ENCODE measurements at regions not wholly inside any gene's neighbourhood (a gene's known extent, or its start where the extent isn't known, plus 50 kb on each side); places are given as distances from the start of the nearest gene placed in this dataset.
"Not testable (repeated sequence)": the region's sequence is repeated elsewhere in the genome, so short reads cannot be mapped to it uniquely, and the experiment has no call there.

GRCh38 chr1:149276496-149276895 lies 173.1 kb upstream of the NBPF9 start:
- H4K91ac ChIP-seq (replicated peaks; ENCODE audit: insufficient read length, low read length); H3K36me3 ChIP-seq (ENCODE audit: control insufficient read depth in 2 of 4, insufficient read depth in 4 of 4, low read length in 3 of 4); H2AFZ ChIP-seq (ENCODE audit: low read length); H3K79me1 ChIP-seq (ENCODE audit: low read depth, low read length); H3K56ac ChIP-seq (replicated peaks; ENCODE audit: insufficient read length, low read depth, low read length); H3K18ac ChIP-seq (ENCODE audit: extremely low read depth, low read length); H3K14ac ChIP-seq (ENCODE audit: insufficient read length); H4K20me1 ChIP-seq (replicated peaks in 1 of 2; ENCODE audit: control insufficient read depth in 1 of 2, insufficient read depth in 2 of 2, low read length in 2 of 2); H2BK12ac ChIP-seq (ENCODE audit: low read depth, low read length); H2BK120ac ChIP-seq (replicated peaks; ENCODE audit: low read depth, low read length); H2BK15ac ChIP-seq (ENCODE audit: low read length); CTCF ChIA-PET (ENCODE audit: partially characterized antibody); H3K79me2 ChIP-seq (ENCODE audit: control insufficient read depth in 1 of 2, insufficient read depth in 2 of 2, low read length in 2 of 2); H3K23me2 ChIP-seq (ENCODE audit: low read depth, low read length); POLR2A ChIA-PET (ENCODE audit: partially characterized antibody); FAIRE-seq; H3K9ac ChIP-seq (replicated peaks in 1 of 4; ENCODE audit: extremely low read depth in 1 of 4, low read depth in 3 of 4, low read length in 3 of 4); H2BK20ac ChIP-seq (ENCODE audit: low read length); H3K27me3 ChIP-seq (replicated peaks in 1 of 4; ENCODE audit: control insufficient read depth in 3 of 4, extremely low read depth in 1 of 4, insufficient read depth in 3 of 4, low read length in 3 of 4); H4K8ac ChIP-seq (ENCODE audit: extremely low read depth, insufficient read depth, low read length); H3K4me3 ChIP-seq (ENCODE audit: extremely low read depth in 1 of 4, insufficient read depth in 2 of 4, low read depth in 3 of 4, low read length in 4 of 4); H3K23ac ChIP-seq (ENCODE audit: insufficient read length); DNase-seq (ENCODE audit: low read depth in 1 of 2, low spot score in 2 of 2); H3K4me1 ChIP-seq (replicated peaks in 1 of 4; ENCODE audit: control insufficient read depth in 3 of 4, insufficient read depth in 4 of 4, low read length in 3 of 4); H3K9me3 ChIP-seq (ENCODE audit: insufficient read depth in 2 of 2, low read depth in 1 of 2, low read length in 1 of 2); H3K27ac ChIP-seq (ENCODE audit: low read depth, low read length); H4K5ac ChIP-seq (ENCODE audit: insufficient read length, low read depth, low read length); H2AK5ac ChIP-seq (ENCODE audit: low read depth, low read length); H3K4ac ChIP-seq (replicated peaks; ENCODE audit: insufficient read length, low read depth, low read length); H2BK5ac ChIP-seq (ENCODE audit: low read depth, low read length); H3K4me2 ChIP-seq (ENCODE audit: insufficient read depth in 1 of 2, low read depth in 2 of 2, low read length in 2 of 2): not testable (repeated sequence)
- no CpG with 5 or more reads among the region's 5 CpGs for WGBS, 2 experiments (ENCODE audit: extremely low coverage in 1 of 2, insufficient coverage in 1 of 2, insufficient read length in 1 of 2, insufficient replicate concordance in 2 of 2, low coverage in 1 of 2, low lambda C conversion rate in 2 of 2, missing lambda C conversion rate in 1 of 2)

GRCh38 chr1:149278156-149278555 lies 174.8 kb upstream of the NBPF9 start:
- H3K14ac ChIP-seq (ENCODE audit: insufficient read length); DNase-seq (ENCODE audit: low read depth in 1 of 2, low spot score in 2 of 2); H3K23ac ChIP-seq (ENCODE audit: insufficient read length); H3K4me3 ChIP-seq (ENCODE audit: extremely low read depth in 1 of 4, insufficient read depth in 2 of 4, low read depth in 3 of 4, low read length in 4 of 4); H3K9ac ChIP-seq (replicated peaks in 1 of 4; ENCODE audit: extremely low read depth in 1 of 4, low read depth in 3 of 4, low read length in 3 of 4); H3K27me3 ChIP-seq (replicated peaks in 1 of 4; ENCODE audit: control insufficient read depth in 3 of 4, extremely low read depth in 1 of 4, insufficient read depth in 3 of 4, low read length in 3 of 4); H2AK5ac ChIP-seq (ENCODE audit: low read depth, low read length); FAIRE-seq; POLR2A ChIA-PET (ENCODE audit: partially characterized antibody); H2BK120ac ChIP-seq (replicated peaks; ENCODE audit: low read depth, low read length); H4K91ac ChIP-seq (replicated peaks; ENCODE audit: insufficient read length, low read length); CTCF ChIA-PET (ENCODE audit: partially characterized antibody); H2BK20ac ChIP-seq (ENCODE audit: low read length); H3K4me2 ChIP-seq (ENCODE audit: insufficient read depth in 1 of 2, low read depth in 2 of 2, low read length in 2 of 2); H2BK12ac ChIP-seq (ENCODE audit: low read depth, low read length); H3K27ac ChIP-seq (ENCODE audit: low read depth, low read length); H3K23me2 ChIP-seq (ENCODE audit: low read depth, low read length); H3K4me1 ChIP-seq (replicated peaks in 1 of 4; ENCODE audit: control insufficient read depth in 3 of 4, insufficient read depth in 4 of 4, low read length in 3 of 4); H4K20me1 ChIP-seq (replicated peaks in 1 of 2; ENCODE audit: control insufficient read depth in 1 of 2, insufficient read depth in 2 of 2, low read length in 2 of 2); H4K5ac ChIP-seq (ENCODE audit: insufficient read length, low read depth, low read length); H2BK5ac ChIP-seq (ENCODE audit: low read depth, low read length); H3K79me1 ChIP-seq (ENCODE audit: low read depth, low read length); H2AFZ ChIP-seq (ENCODE audit: low read length); H3K56ac ChIP-seq (replicated peaks; ENCODE audit: insufficient read length, low read depth, low read length); H3K79me2 ChIP-seq (ENCODE audit: control insufficient read depth in 1 of 2, insufficient read depth in 2 of 2, low read length in 2 of 2); H3K9me3 ChIP-seq (ENCODE audit: insufficient read depth in 2 of 2, low read depth in 1 of 2, low read length in 1 of 2); H3K36me3 ChIP-seq (ENCODE audit: control insufficient read depth in 2 of 4, insufficient read depth in 4 of 4, low read length in 3 of 4); H3K18ac ChIP-seq (ENCODE audit: extremely low read depth, low read length); H3K4ac ChIP-seq (replicated peaks; ENCODE audit: insufficient read length, low read depth, low read length); H2BK15ac ChIP-seq (ENCODE audit: low read length); H4K8ac ChIP-seq (ENCODE audit: extremely low read depth, insufficient read depth, low read length): not testable (repeated sequence)
- no CpG with 5 or more reads among the region's 2 CpGs for WGBS, 2 experiments (ENCODE audit: extremely low coverage in 1 of 2, insufficient coverage in 1 of 2, insufficient read length in 1 of 2, insufficient replicate concordance in 2 of 2, low coverage in 1 of 2, low lambda C conversion rate in 2 of 2, missing lambda C conversion rate in 1 of 2)
